ENCODE measurements at regions not wholly inside any gene's neighbourhood (a gene's known extent, or its start where the extent isn't known, plus 50 kb on each side); places are given as distances from the start of the nearest gene placed in this dataset.

DNA sequence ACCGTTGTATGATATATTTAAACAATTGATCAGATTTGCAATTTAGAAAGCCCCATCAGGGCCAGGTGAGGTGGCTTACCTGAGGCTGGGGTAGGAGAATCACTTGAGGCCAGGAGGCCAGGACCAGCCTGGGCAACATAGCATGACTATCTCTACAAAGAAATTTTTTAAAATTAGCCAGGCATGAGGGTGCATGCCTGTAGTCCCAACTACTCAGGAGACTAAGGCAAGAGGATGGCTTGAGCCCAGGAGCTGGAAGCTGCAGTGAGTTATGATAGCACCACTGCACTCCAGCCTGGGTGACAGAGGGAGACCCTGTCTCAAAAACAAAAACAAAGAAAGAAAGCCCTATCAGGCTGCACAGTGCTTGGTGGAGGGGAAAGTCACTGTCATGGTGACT, 159.9 kb upstream of the RAB4A start:
- DNase-seq (ENCODE audit: low spot score in 2 of 2) = no peak
- Histone ChIP-seq H3K9me3 (no peaks in the 10 kb centered on the region), H3K27me3 (ENCODE audit: low read depth) (no peaks in the 10 kb centered on the region), H3K4me1 (no peaks in the 10 kb centered on the region), H3K36me3 (replicated peaks) (no peaks in the 10 kb centered on the region), H3K4me3 (no peak overlapping the region)
- in situ Hi-C loops (cut with MboI; ENCODE audit: low sequenced_read_pairs) = no loop called here

DNA sequence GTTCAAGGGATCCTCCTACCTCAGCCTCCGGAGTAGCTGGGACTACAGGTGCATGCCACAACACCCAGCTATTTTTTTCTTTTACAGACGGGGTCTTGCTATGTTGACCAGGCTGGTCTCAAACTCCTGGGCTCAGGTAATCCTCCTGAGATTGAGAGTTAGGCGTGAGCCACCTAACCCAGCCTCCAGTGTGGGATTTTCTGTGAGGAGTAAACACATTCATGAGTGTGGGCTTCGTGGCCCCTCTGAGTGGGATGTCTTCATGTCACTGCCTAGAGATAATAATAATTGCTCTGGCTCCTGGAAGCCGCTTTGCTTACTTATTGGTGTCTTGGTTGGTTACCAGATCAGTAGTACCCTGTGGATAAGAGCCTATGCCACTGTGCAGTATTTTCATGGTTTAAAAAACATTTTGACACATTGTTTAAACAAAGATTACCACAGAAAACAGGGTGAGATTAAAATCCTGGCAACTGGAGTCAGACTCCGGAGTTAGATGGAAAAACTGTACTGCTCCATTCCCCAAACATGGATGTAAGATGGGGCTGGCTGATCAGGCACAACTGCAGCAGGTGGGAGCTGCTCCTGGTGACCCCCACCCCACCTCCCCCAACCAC, 159.1 kb upstream of the RAB4A start:
- DNase-seq (ENCODE audit: low spot score in 2 of 2) = no peak
- in situ Hi-C loops (cut with MboI; ENCODE audit: low sequenced_read_pairs) = no loop called here
- H3K4me1 ChIP-seq = no peaks in the 10 kb centered on the region

DNA sequence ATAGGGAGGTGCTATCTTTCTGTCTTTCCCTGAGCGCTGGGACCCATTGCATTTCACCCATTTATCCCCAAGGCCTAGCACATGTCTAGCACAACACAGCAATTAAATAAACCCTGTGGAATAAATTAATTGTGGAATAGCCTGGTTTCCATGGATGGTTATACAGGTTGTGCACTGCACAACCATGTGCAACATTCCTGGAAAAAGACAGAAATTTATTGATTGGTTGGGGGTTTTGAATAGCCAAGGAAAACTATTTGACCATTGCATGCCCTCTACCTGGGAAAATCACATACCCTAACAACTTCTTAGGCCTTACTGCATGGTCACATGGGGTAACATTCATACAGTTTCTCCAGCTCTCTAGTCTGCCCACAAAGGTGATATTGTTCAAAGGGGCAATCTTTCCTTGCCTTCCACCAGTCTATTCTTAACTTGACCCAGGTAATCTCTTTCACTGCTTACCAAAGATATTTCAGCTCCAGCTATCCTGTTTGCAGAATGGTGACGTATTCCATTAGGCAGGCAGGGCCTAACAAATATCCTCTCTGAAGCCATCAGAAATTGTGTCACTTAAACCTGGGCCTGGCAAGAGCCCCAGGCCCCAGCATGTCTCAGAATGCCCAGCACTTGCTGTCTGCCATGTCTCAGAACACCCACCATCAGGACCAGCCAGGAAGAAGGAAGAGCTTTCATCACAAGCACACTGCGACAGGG, 157.9 kb upstream of the RAB4A start:
- no peaks in the 10 kb centered on the region for H3K36me3 ChIP-seq (replicated peaks)
- in situ Hi-C loops (cut with MboI; ENCODE audit: low sequenced_read_pairs) = no loop called here
- H3K27me3 ChIP-seq (ENCODE audit: low read depth) = no peaks in the 10 kb centered on the region
- no peak overlapping the region for H3K4me3 ChIP-seq
- no peak for DNase-seq (ENCODE audit: low spot score in 2 of 2)
- no peaks in the 10 kb centered on the region for H3K9me3 ChIP-seq
- H3K4me1 ChIP-seq = no peaks in the 10 kb centered on the region

More for the DNA sequence above, 159.1 kb upstream of the RAB4A start:
- Histone ChIP-seq H3K36me3 (replicated peaks) (no peaks in the 10 kb centered on the region), H3K9me3 (no peaks in the 10 kb centered on the region), H3K4me3 (no peak overlapping the region), H3K27me3 (ENCODE audit: low read depth) (no peaks in the 10 kb centered on the region)

DNA sequence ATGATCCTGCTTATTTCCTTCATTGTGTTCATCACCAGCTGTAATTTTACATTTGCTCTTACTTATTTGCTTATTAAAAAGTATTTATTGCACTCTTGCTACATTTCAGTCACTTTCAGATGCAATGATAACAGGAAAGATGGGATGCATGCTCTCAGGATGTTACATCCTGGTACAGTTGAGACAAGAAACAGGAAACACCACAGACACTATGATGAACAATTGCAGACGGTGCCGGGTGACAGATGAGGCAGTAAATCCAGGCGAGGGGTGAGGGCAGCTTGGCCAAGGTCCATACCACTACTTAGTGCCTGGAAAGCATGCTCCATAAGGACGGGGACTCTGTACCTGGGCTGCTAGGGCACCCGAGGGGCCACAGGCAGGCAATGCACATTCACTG, 156.6 kb upstream of the RAB4A start:
- H3K27me3 ChIP-seq (ENCODE audit: low read depth) = no peaks in the 10 kb centered on the region
- no peak overlapping the region for H3K4me3 ChIP-seq
- DNase-seq (ENCODE audit: low spot score in 2 of 2) = no peak
- in situ Hi-C loops (cut with MboI; ENCODE audit: low sequenced_read_pairs) = no loop called here
- H3K9me3 ChIP-seq = no peaks in the 10 kb centered on the region
- no peaks in the 10 kb centered on the region for H3K4me1 ChIP-seq
- H3K36me3 ChIP-seq (replicated peaks) = no peaks in the 10 kb centered on the region

- no peaks in the 10 kb centered on the region for H3K27me3 ChIP-seq (ENCODE audit: low read depth)
- H3K4me1 ChIP-seq = no peaks in the 10 kb centered on the region
- H3K36me3 ChIP-seq (replicated peaks) = no peaks in the 10 kb centered on the region
- in situ Hi-C loops (cut with MboI; ENCODE audit: low sequenced_read_pairs) = no loop called here
- H3K4me3 ChIP-seq = no peak overlapping the region
- no peaks in the 10 kb centered on the region for H3K9me3 ChIP-seq
- DNase-seq (ENCODE audit: low spot score in 2 of 2) = no peak
Observed at GRCh38 chr1:229114850-229115365, 156.0 kb upstream of the RAB4A start.

GRCh38 chr1:229116114-229116513, 154.8 kb upstream of the RAB4A start:
- no peak for DNase-seq (ENCODE audit: low spot score in 2 of 2)
- Histone ChIP-seq H3K4me3 (no peak overlapping the region), H3K27me3 (ENCODE audit: low read depth) (no peaks in the 10 kb centered on the region), H3K36me3 (replicated peaks) (no peaks in the 10 kb centered on the region), H3K4me1 (no peaks in the 10 kb centered on the region), H3K9me3 (no peaks in the 10 kb centered on the region)
- in situ Hi-C loops (cut with MboI; ENCODE audit: low sequenced_read_pairs) = no loop called here

DNA sequence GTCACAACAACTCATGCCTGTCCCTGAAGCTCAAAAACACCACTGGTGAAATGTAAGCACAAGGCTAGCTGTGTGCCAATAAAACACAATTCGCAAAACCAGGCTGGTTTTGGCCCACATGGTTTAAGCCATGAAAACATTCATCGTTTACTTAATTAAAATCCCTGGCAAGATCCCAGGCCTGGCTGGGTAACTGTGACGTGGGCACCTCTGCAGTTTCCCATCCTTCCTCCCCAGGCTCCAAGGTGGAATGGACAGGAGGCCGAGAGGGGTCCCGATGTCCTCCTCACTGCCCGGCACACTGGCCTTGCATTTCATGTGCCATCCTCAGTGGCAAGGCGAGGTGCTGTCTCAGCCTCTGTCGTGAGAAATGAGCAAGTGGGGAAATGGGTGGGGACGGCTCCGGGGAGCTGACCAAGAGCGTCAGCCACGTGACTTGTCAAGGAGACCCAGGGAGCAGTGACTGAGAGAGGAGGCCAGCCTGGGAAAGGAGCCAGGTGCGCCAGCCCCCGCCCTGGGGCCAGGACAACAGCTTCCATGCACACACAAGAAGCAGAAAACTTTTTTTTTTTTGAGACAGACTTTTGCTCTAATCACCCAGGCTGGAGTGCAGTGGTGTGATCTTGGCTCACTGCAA, 153.1 kb upstream of the RAB4A start:
- no peak for DNase-seq (ENCODE audit: low spot score in 2 of 2)
- Histone ChIP-seq H3K36me3 (replicated peaks) (no peaks in the 10 kb centered on the region), H3K4me3 (no peak overlapping the region), H3K4me1 (no peaks in the 10 kb centered on the region), H3K27me3 (ENCODE audit: low read depth) (no peaks in the 10 kb centered on the region), H3K9me3 (no peaks in the 10 kb centered on the region)
- in situ Hi-C loops (cut with MboI; ENCODE audit: low sequenced_read_pairs) = no loop called here

DNA sequence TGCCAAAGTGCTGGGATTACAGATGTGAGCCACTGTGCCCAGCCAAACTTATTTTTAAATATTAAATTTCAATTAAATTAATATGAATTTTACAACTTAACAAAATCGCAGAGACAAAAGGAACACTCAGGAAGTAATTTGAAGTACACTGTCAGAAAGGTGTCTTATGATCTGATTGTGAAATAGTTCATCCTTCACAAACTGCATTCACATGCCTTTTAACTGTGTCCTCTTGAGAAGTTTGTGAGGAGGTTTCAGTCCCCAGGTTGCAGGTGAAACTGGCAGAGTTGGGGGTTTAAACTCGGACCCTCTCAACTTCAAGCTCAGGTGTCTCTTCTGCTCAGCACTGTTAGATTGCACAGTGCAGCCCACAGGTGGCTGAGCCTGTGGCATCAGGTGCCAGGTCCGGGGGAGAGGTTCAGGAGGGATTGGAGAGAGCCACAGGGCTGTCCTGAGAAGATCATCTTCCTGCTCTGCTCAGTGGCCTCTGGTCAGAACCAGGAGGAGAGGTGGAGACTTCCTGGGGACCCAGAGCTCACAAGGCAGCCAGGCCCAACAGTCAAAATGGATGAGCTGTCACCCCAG, 152.3 kb upstream of the RAB4A start:
- in situ Hi-C loops (cut with MboI; ENCODE audit: low sequenced_read_pairs) = no loop called here
- Histone ChIP-seq H3K4me3 (no peak overlapping the region), H3K9me3 (no peaks in the 10 kb centered on the region), H3K36me3 (replicated peaks) (no peaks in the 10 kb centered on the region), H3K27me3 (ENCODE audit: low read depth) (no peaks in the 10 kb centered on the region), H3K4me1 (no peaks in the 10 kb centered on the region)
- no peak for DNase-seq (ENCODE audit: low spot score in 2 of 2)

DNA sequence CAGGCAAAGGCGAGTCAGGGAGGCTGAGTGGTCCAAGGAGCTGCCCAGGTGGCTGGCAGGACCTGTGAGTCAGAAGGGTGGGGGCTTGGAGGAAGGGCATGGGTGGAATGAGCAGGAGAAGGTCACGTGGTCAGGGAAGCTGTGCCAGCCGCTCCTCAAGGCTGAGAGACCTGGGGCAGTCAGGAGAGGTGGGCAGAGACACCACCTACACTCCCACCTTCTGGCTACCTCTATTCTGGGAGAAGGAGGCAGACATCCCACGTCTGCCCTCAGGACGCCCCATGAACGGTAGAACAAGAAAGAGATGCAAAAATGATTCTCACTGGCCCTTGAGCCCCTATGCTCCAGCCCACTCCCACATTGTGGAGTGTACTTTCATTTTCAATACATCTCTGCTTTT, 151.8 kb upstream of the RAB4A start:
- no peaks in the 10 kb centered on the region for H3K4me1 ChIP-seq
- DNase-seq (ENCODE audit: low spot score in 2 of 2) = no peak
- in situ Hi-C loops (cut with MboI; ENCODE audit: low sequenced_read_pairs) = no loop called here

GRCh38 chr1:229119876-229120275, 151.0 kb upstream of the RAB4A start:
- H3K9me3 ChIP-seq = no peaks in the 10 kb centered on the region
- in situ Hi-C loops (cut with MboI; ENCODE audit: low sequenced_read_pairs) = no loop called here

More for the DNA sequence above, 151.8 kb upstream of the RAB4A start:
- no peak overlapping the region for H3K4me3 ChIP-seq
- H3K9me3 ChIP-seq = no peaks in the 10 kb centered on the region
- H3K27me3 ChIP-seq (ENCODE audit: low read depth) = no peaks in the 10 kb centered on the region
- no peaks in the 10 kb centered on the region for H3K36me3 ChIP-seq (replicated peaks)

DNA sequence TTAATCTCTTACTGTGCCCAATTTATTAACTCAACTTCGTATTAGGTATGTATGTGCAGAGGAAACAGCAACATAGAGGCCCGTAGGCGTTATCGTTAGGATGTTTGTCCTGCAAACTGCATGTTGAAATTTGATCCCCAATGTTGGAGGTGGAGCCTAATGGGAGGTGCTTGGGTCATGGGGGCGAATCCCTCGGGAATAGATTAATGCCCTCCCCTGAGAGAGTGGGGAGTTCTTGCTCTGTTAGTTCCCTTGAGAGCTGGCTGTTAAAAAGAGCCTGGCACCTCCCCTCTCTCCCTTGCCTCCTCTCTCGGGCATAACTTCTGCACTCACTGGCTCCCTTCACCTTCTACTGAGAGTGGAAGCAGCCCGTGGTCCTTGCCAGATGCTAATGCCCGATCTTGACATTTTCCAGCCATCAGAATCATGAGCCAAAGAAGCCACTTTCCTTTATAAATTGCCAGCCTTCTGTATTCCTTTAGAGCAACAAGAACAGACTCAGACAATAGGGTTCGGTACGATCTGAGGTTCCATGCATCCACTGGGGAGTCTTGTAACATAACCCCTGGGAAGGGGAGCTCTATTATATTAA, 149.0 kb upstream of the RAB4A start:
- Histone ChIP-seq H3K4me3 (no peak overlapping the region), H3K4me1 (no peaks in the 10 kb centered on the region), H3K27me3 (ENCODE audit: low read depth) (0 out of 2 replicates have a peak, but pooled peaks cover 3% of the 10 kb centered on the region), H3K9me3 (no peaks in the 10 kb centered on the region), H3K36me3 (replicated peaks) (no peaks in the 10 kb centered on the region)
- DNase-seq (ENCODE audit: low spot score in 2 of 2) = no peak
- in situ Hi-C loops (cut with MboI; ENCODE audit: low sequenced_read_pairs) = no loop called here

More at GRCh38 chr1:229119876-229120275, 151.0 kb upstream of the RAB4A start:
- H3K4me3 ChIP-seq = no peak overlapping the region
- no peak for DNase-seq (ENCODE audit: low spot score in 2 of 2)
- no peaks in the 10 kb centered on the region for H3K4me1 ChIP-seq
- no peaks in the 10 kb centered on the region for H3K36me3 ChIP-seq (replicated peaks)
- H3K27me3 ChIP-seq (ENCODE audit: low read depth) = 0 out of 2 replicates have a peak, but pooled peaks cover under 1% of the 10 kb centered on the region

- Histone ChIP-seq H3K4me3 (no peak overlapping the region), H3K9me3 (no peaks in the 10 kb centered on the region), H3K4me1 (no peaks in the 10 kb centered on the region), H3K27me3 (ENCODE audit: low read depth) (0 out of 2 replicates have a peak, but pooled peaks cover 3% of the 10 kb centered on the region), H3K36me3 (replicated peaks) (no peaks in the 10 kb centered on the region)
- no peak for DNase-seq (ENCODE audit: low spot score in 2 of 2)
- in situ Hi-C loops (cut with MboI; ENCODE audit: low sequenced_read_pairs) = no loop called here
Observed at GRCh38 chr1:229122606-229123005, 148.3 kb upstream of the RAB4A start.

- Histone ChIP-seq H3K4me3 (no peak overlapping the region), H3K4me1 (no peaks in the 10 kb centered on the region), H3K9me3 (no peaks in the 10 kb centered on the region), H3K36me3 (replicated peaks) (no peaks in the 10 kb centered on the region), H3K27me3 (ENCODE audit: low read depth) (0 out of 2 replicates have a peak, but pooled peaks cover 3% of the 10 kb centered on the region)
- DNase-seq (ENCODE audit: low spot score in 2 of 2) = no peak
- in situ Hi-C loops (cut with MboI; ENCODE audit: low sequenced_read_pairs) = no loop called here
Observed at GRCh38 chr1:229124116-229124515, 146.8 kb upstream of the RAB4A start.

All from HAP-1 (cell line).